ENCODE measurements at regions not wholly inside any gene's neighbourhood (a gene's known extent, or its start where the extent isn't known, plus 50 kb on each side); places are given as distances from the start of the nearest gene placed in this dataset.
A peak's percentile ranks its signal among the peaks of the same experiment; 100 is the strongest.

GRCh38 chr4:67234296-67234695 lies 311.0 kb downstream of the CENPC start:
- DNase-seq (ENCODE audit: low spot score) = peak; percentile 4

- DNase-seq (ENCODE audit: low spot score) = no peak
These were observed 316.2 kb downstream of the CENPC start for GRCh38 chr4:67229148-67229547.

GRCh38 chr4:67220861-67221260 lies 324.4 kb downstream of the CENPC start:
- no peak for DNase-seq (ENCODE audit: low spot score)

- no peak for DNase-seq (ENCODE audit: low spot score)
These were observed 326.4 kb downstream of the CENPC start for GRCh38 chr4:67218883-67219282.

- no peak for DNase-seq (ENCODE audit: low spot score)
These were observed 337.3 kb downstream of the CENPC start for GRCh38 chr4:67207941-67208441.

- DNase-seq (ENCODE audit: low spot score) = no peak
These were observed 340.9 kb downstream of the CENPC start for GRCh38 chr4:67204441-67204840.

- DNase-seq (ENCODE audit: low spot score) = no peak
These were observed 344.0 kb downstream of the CENPC start for GRCh38 chr4:67201334-67201733.

- no peak for DNase-seq (ENCODE audit: low spot score)
These were observed 346.6 kb downstream of the CENPC start for GRCh38 chr4:67198727-67199126.

- DNase-seq (ENCODE audit: low spot score) = no peak
These were observed 377.5 kb downstream of the CENPC start for GRCh38 chr4:67167849-67168248.

GRCh38 chr4:67162690-67163089 lies 382.6 kb downstream of the CENPC start:
- DNase-seq (ENCODE audit: low spot score) = no peak

- DNase-seq (ENCODE audit: low spot score) = no peak
These were observed 384.0 kb downstream of the CENPC start for GRCh38 chr4:67161311-67161710.

- no peak for DNase-seq (ENCODE audit: low spot score)
These were observed 384.9 kb downstream of the CENPC start for GRCh38 chr4:67160394-67160793.

- DNase-seq (ENCODE audit: low spot score) = no peak
These were observed 386.6 kb downstream of the CENPC start for GRCh38 chr4:67158666-67159065.

- DNase-seq (ENCODE audit: low spot score) = no peak
These were observed 392.3 kb downstream of the CENPC start for GRCh38 chr4:67152976-67153375.

- DNase-seq (ENCODE audit: low spot score) = no peak
These were observed 393.6 kb downstream of the CENPC start for GRCh38 chr4:67151376-67152343.

- DNase-seq (ENCODE audit: low spot score) = no peak
These were observed 403.7 kb downstream of the CENPC start for GRCh38 chr4:67141586-67141985.

- no peak for DNase-seq (ENCODE audit: low spot score)
These were observed 410.7 kb downstream of the CENPC start for GRCh38 chr4:67134616-67135015.

GRCh38 chr4:67133162-67133561 lies 412.1 kb downstream of the CENPC start:
- no peak for DNase-seq (ENCODE audit: low spot score)

GRCh38 chr4:67131224-67131623 lies 414.1 kb downstream of the CENPC start:
- DNase-seq (ENCODE audit: low spot score) = no peak

GRCh38 chr4:67130411-67130810 lies 414.9 kb downstream of the CENPC start:
- no peak for DNase-seq (ENCODE audit: low spot score)

- no peak for DNase-seq (ENCODE audit: low spot score)
These were observed 418.7 kb downstream of the CENPC start for GRCh38 chr4:67126570-67126969.

- no peak for DNase-seq (ENCODE audit: low spot score)
These were observed 419.4 kb downstream of the CENPC start for GRCh38 chr4:67125636-67126514.

GRCh38 chr4:67124716-67125115 lies 420.6 kb downstream of the CENPC start:
- no peak for DNase-seq (ENCODE audit: low spot score)

Data from GM03348 (cell line).